Posterior cingulate gyrus (tissue), 11 donors: ENCODE measurements at regions not wholly inside any gene's neighbourhood (a gene's known extent, or its start where the extent isn't known, plus 50 kb on each side); places are given as distances from the start of the nearest gene placed in this dataset.

Source experiments
- DNase-seq, 10 donors: peaks; one replicate each; pipeline versions ENCODE4 v3.0.0 to v3.0.0-alpha.2; 2020 to 2021; ENCODE audit warnings: mixed read lengths in 3 of 10
- intact Hi-C: fragments of 100-400 bp; cut with DNase I; formaldehyde crosslinking; loops from one replicate; pipeline ENCODE4 v1.15.1; 2023

- no peak for DNase-seq
- intact Hi-C loops, result no loop called here
These were observed 205.0 kb downstream of the OPA1 start for GRCh38 chr3:193798051-193798450.

GRCh38 chr3:193800138-193801043 is 207.4 kb downstream of the OPA1 start:
- DNase-seq, result no peak
- intact Hi-C loops, result no loop called here

- intact Hi-C loops, result no loop called here
- DNase-seq, result no peak
These were observed 208.1 kb downstream of the OPA1 start for GRCh38 chr3:193801097-193801496.

- intact Hi-C loops, result no loop called here
- no peak for DNase-seq
These were observed 210.3 kb downstream of the OPA1 start for GRCh38 chr3:193803288-193803687.

GRCh38 chr3:193805448-193805847 is 212.4 kb downstream of the OPA1 start:
- intact Hi-C loops, result no loop called here
- DNase-seq, result peak in 3 of 10 donors; percentile 24 to 86 (median 25)

GRCh38 chr3:193808317-193808716 is 215.3 kb downstream of the OPA1 start:
- DNase-seq, result peak in 1 of 10 donors; percentile 46
- intact Hi-C loops, result no loop called here

GRCh38 chr3:193809106-193809505 is 216.1 kb downstream of the OPA1 start:
- intact Hi-C loops, result no loop called here
- DNase-seq, result peak in 1 of 10 donors; percentile 42

GRCh38 chr3:193812078-193812725 is 219.2 kb downstream of the OPA1 start:
- intact Hi-C loops, result no loop called here

GRCh38 chr3:193812791-193813500 is 219.9 kb downstream of the OPA1 start:
- peak in 1 of 10 donors; percentile 61 for DNase-seq
- intact Hi-C loops, result no loop called here

More at GRCh38 chr3:193812078-193812725, 219.2 kb downstream of the OPA1 start:
- peak in 1 of 10 donors; percentile 31 for DNase-seq

- no peak for DNase-seq
- intact Hi-C loops, result no loop called here
These were observed 220.5 kb downstream of the OPA1 start for GRCh38 chr3:193813501-193813830.

- DNase-seq, result peak in 1 of 10 donors; percentile 35
- intact Hi-C loops, result no loop called here
These were observed 221.3 kb downstream of the OPA1 start for GRCh38 chr3:193814166-193814892.

GRCh38 chr3:193815246-193816027 is 222.4 kb downstream of the OPA1 start:
- DNase-seq, result peak in 1 of 10 donors; percentile 55
- intact Hi-C loops, result no loop called here

GRCh38 chr3:193816028-193816395 is 223.0 kb downstream of the OPA1 start:
- no peak for DNase-seq
- intact Hi-C loops, result no loop called here

- intact Hi-C loops, result no loop called here
- peak in 8 of 10 donors; percentile 17 to 94 (median 41) for DNase-seq
These were observed 223.8 kb downstream of the OPA1 start for GRCh38 chr3:193816656-193817311.

GRCh38 chr3:193819117-193820010 is 226.4 kb downstream of the OPA1 start:
- peak in 1 of 10 donors; percentile 68 for DNase-seq
- intact Hi-C loops, result no loop called here

GRCh38 chr3:193821151-193821668 is 228.2 kb downstream of the OPA1 start:
- intact Hi-C loops, result no loop called here
- DNase-seq, result no peak

GRCh38 chr3:193822492-193823212 is 229.6 kb downstream of the OPA1 start:
- intact Hi-C loops, result no loop called here

More at GRCh38 chr3:193822492-193823212, 229.6 kb downstream of the OPA1 start:
- no peak for DNase-seq
